Panc1 (cell line): ENCODE measurements at regions not wholly inside any gene's neighbourhood (a gene's known extent, or its start where the extent isn't known, plus 50 kb on each side); places are given as distances from the start of the nearest gene placed in this dataset.

Source experiments
- ATAC-seq: fragments of 200-7000 bp; cut with Tn5 transposase; 2 replicates; pipeline ENCODE4 v1.9.1; 2020; ENCODE audit warnings: mild to moderate bottlenecking, moderate library complexity
- BruUV-seq: library from RNA; stranded (reverse); fragments of 400-500 nt; replicated peaks from 2 replicates; lab custom pipeline; 2021; lab: Mats Ljungman, UMichigan
- CTCF ChIA-PET: fragments of 300-600 bp; sonication (Branson Sonifier 250); formaldehyde crosslinking; loops from one replicate; lab custom pipeline; 2022; ENCODE audit warnings: antibody characterized with exemption; lab: Charles Lee
- POLR2A ChIA-PET: fragments of 300-600 bp; sonication (Branson Sonifier 250); formaldehyde crosslinking; loops from one replicate; lab custom pipeline; 2022; ENCODE audit warnings: antibody characterized with exemption; lab: Charles Lee
- DNase-seq: peaks from one replicate; pipeline ENCODE4 v3.0.0-alpha.2; 2010; ENCODE audit warnings: low read depth, low spot score
- H3K27ac ChIP-seq: 2 replicates; pipeline ENCODE4 v1.5.1; 2011; ENCODE audit warnings: mild to moderate bottlenecking, low read length, inconsistent platforms
- H3K27me3 ChIP-seq: fragments of 200-500 bp; sonication (Bioruptor generic); 2 replicates; pipeline ENCODE4 v1.6.0; 2014; ENCODE audit warnings: low read length, inconsistent platforms; ENCODE audit not compliant: control insufficient read depth, insufficient read depth
- H3K36me3 ChIP-seq: fragments of 200-500 bp; sonication (Bioruptor generic); 2 replicates; pipeline ENCODE4 v1.5.1; 2014; ENCODE audit warnings: inconsistent platforms, mild to moderate bottlenecking, low read length, moderate library complexity; ENCODE audit not compliant: control insufficient read depth, insufficient read depth
- H3K4me1 ChIP-seq: 2 replicates; pipeline ENCODE4 v1.5.1; 2011; ENCODE audit warnings: inconsistent platforms, mild to moderate bottlenecking, low read length, moderate library complexity; ENCODE audit not compliant: control insufficient read depth, insufficient read depth
- H3K4me3 ChIP-seq, 2 experiments: 2 replicates each; pipeline ENCODE4 v1.5.1; 2011 to 2012; ENCODE audit warnings: low read depth in 2 of 2, low read length in 2 of 2, mild to moderate bottlenecking in 2 of 2, inconsistent platforms in 1 of 2, moderate library complexity in 1 of 2
- H3K9me3 ChIP-seq: fragments of 200-500 bp; sonication (Bioruptor generic); 2 replicates; pipeline ENCODE4 v1.5.1; 2014; ENCODE audit warnings: low read depth, mild to moderate bottlenecking, inconsistent platforms, low read length, moderate library complexity; ENCODE audit not compliant: control insufficient read depth, insufficient read depth
- CTCF ChIP-seq: fragments of 450-650 bp; IDR thresholded peaks from 2 replicates; pipeline ENCODE4 v1.5.1; 2017; ENCODE audit warnings: mild to moderate bottlenecking
- POLR2AphosphoS5 ChIP-seq: IDR thresholded peaks from 2 replicates; pipeline ENCODE4 v1.6.1; 2012; ENCODE audit warnings: mild to moderate bottlenecking, low read depth, low read length, moderate library complexity
- REST ChIP-seq, 2 experiments: IDR thresholded peaks; 2 replicates each; pipeline ENCODE4 v1.6.1; 2011 to 2012; ENCODE audit warnings: low read depth in 2 of 2, control low read depth in 1 of 2, low read length in 1 of 2, mild to moderate bottlenecking in 1 of 2, moderate library complexity in 1 of 2; ENCODE audit not compliant: insufficient read depth in 1 of 2
- SIN3A ChIP-seq: IDR thresholded peaks from 2 replicates; pipeline ENCODE4 v1.6.1; 2012; ENCODE audit warnings: low read depth, mild to moderate bottlenecking, low read length, moderate library complexity, borderline replicate concordance; ENCODE audit not compliant: insufficient read depth
- TCF7L2 ChIP-seq: IDR thresholded peaks from 2 replicates; pipeline ENCODE4 v1.6.1; 2011; ENCODE audit warnings: mild to moderate bottlenecking, low read depth, low read length, inconsistent platforms
- in situ Hi-C: cut with HindIII; loops from 2 replicates; pipeline ENCODE4 v1.10.0; 2016; ENCODE audit warnings: low sequenced_read_pairs, low pct_unique_long_range_greater_than_20kb
- intact Hi-C: fragments of 100-400 bp; cut with micrococcal nuclease; formaldehyde crosslinking; loops from one replicate; pipeline ENCODE4 v1.10.0; 2022; ENCODE audit not compliant: unreplicated experiment

- POLR2A ChIA-PET: no interaction called here
- in situ Hi-C loops: no loop called here
These were observed 135.3 kb downstream of the DIPK2A start for GRCh38 chr3:144106970-144107369.

GRCh38 chr3:144107923-144108322 lies 136.3 kb downstream of the DIPK2A start:
- no TSS peak for BruUV-seq
- ChIA-PET CTCF (no interaction called here), POLR2A (no interaction called here)
- intact Hi-C loops (no loop called here), in situ Hi-C loops (no loop called here)
- Histone ChIP-seq H3K36me3 (no peaks in the 10 kb centered on the region), H3K27me3 (no peaks in the 10 kb centered on the region), H3K27ac (no peak overlapping the region), H3K4me1 (no peaks in the 10 kb centered on the region), H3K9me3 (no peaks in the 10 kb centered on the region), H3K4me3 (no peak overlapping the region)
- TF ChIP-seq TCF7L2 (no peak), CTCF (no peak), REST (IDR thresholded peaks at IDR 0.05; ENCODE audit: insufficient read depth in 1 of 2, low read depth in 2 of 2, low read length in 1 of 2) (no peak), SIN3A (no peak), POLR2AphosphoS5 (no peak)
- ATAC-seq: no peak
- DNase-seq: no peak

More at GRCh38 chr3:144106970-144107369, 135.3 kb downstream of the DIPK2A start:
- Histone ChIP-seq H3K4me3 (no peak overlapping the region), H3K36me3 (no peaks in the 10 kb centered on the region), H3K27me3 (no peaks in the 10 kb centered on the region), H3K27ac (no peak overlapping the region), H3K9me3 (no peaks in the 10 kb centered on the region), H3K4me1 (no peaks in the 10 kb centered on the region)
- DNase-seq (no peak), ATAC-seq (no peak)
- intact Hi-C loops: no loop called here
- CTCF ChIA-PET: no interaction called here
- TF ChIP-seq POLR2AphosphoS5 (no peak), TCF7L2 (no peak), SIN3A (no peak), CTCF (no peak), REST (IDR thresholded peaks at IDR 0.05; ENCODE audit: insufficient read depth in 1 of 2, low read depth in 2 of 2, low read length in 1 of 2) (no peak)
- BruUV-seq: no TSS peak
